DND-41 (cell line): ENCODE measurements at regions not wholly inside any gene's neighbourhood (a gene's known extent, or its start where the extent isn't known, plus 50 kb on each side); places are given as distances from the start of the nearest gene placed in this dataset.

Experiments
- EZH2 ChIP-seq: IDR thresholded peaks from 3 replicates; pipeline ENCODE4 v1.6.1; 2012; ENCODE audit warnings: borderline replicate concordance, low read depth, mild to moderate bottlenecking, moderate library complexity, low read length, inconsistent platforms; ENCODE audit not compliant: severe bottlenecking
- TF ChIP-seq, protein P1 (sequence below): IDR thresholded peaks from 2 replicates; pipeline ENCODE4 v1.5.1; 2012; ENCODE audit warnings: borderline replicate concordance, low read length, moderate library complexity, mild to moderate bottlenecking; ENCODE audit not compliant: poor library complexity, severe bottlenecking; ENCODE audit errors: extremely low read depth

DNA sequence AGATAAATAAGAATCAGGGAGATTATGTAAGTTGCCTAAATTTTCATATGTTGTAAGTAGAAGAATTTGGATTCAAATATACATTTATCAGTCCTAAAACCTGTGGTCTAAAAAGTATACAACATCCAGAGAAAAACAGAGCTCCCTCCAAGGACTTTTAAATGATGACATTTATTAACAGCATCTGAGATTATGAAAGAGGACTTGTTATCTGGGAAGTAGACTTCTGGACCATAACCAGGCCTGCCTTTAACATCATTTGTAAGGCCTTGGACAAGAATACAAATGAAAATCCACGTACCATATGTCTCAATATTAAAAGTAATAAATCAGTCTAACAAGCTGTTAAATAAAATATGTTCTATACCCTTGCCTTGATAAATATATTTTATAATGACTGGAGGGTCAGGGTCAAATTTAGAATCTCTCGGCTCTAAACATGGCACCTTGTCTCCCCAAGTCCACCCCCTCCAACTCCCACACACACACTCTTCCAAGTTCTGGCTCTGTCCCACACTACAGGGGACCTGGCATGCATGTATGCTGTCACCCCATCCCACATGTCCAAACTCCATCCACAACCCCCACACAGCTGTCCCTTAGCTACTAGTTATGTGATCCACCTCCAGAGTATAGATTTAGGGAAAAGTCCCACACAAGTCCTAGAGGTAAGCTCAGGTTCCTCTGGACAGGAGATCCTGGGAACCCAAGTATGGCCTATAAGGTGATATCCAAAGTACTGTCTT, 382.6 kb downstream of the CDH2 start:
- TF ChIP-seq, protein P1, sequence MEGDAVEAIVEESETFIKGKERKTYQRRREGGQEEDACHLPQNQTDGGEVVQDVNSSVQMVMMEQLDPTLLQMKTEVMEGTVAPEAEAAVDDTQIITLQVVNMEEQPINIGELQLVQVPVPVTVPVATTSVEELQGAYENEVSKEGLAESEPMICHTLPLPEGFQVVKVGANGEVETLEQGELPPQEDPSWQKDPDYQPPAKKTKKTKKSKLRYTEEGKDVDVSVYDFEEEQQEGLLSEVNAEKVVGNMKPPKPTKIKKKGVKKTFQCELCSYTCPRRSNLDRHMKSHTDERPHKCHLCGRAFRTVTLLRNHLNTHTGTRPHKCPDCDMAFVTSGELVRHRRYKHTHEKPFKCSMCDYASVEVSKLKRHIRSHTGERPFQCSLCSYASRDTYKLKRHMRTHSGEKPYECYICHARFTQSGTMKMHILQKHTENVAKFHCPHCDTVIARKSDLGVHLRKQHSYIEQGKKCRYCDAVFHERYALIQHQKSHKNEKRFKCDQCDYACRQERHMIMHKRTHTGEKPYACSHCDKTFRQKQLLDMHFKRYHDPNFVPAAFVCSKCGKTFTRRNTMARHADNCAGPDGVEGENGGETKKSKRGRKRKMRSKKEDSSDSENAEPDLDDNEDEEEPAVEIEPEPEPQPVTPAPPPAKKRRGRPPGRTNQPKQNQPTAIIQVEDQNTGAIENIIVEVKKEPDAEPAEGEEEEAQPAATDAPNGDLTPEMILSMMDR = no peak
- TF ChIP-seq EZH2 = no peak
